PFSK-1 (cell line): ENCODE measurements at regions not wholly inside any gene's neighbourhood (a gene's known extent, or its start where the extent isn't known, plus 50 kb on each side); places are given as distances from the start of the nearest gene placed in this dataset.

Experiments
- FOXP2 ChIP-seq: optimal IDR thresholded peaks from 2 replicates; pipeline ENCODE3; 2011; ENCODE audit warnings: borderline replicate concordance, control low read depth, inconsistent platforms; ENCODE audit not compliant: insufficient read depth; ENCODE audit errors: extremely low read length, extremely low read depth
- POLR2AphosphoS5 ChIP-seq: IDR thresholded peaks from 2 replicates; pipeline ENCODE4 v1.6.1; 2012; ENCODE audit warnings: low read depth, mild to moderate bottlenecking, control low read depth, low read length, moderate library complexity
- REST ChIP-seq, 2 experiments: IDR thresholded peaks; 2 replicates each; pipeline versions ENCODE4 v1.6.1 to v1.8.0; 2011 to 2012; ENCODE audit warnings: low read depth in 2 of 2, low read length in 2 of 2, control low read depth in 1 of 2, inconsistent platforms in 1 of 2, mild to moderate bottlenecking in 1 of 2, moderate library complexity in 1 of 2; ENCODE audit not compliant: insufficient read depth in 1 of 2
- SIN3A ChIP-seq: IDR thresholded peaks from 2 replicates; pipeline ENCODE4 v1.6.1; 2012; ENCODE audit warnings: mild to moderate bottlenecking, low read length, moderate library complexity, borderline replicate concordance; ENCODE audit not compliant: insufficient read depth
- TAF1 ChIP-seq: IDR thresholded peaks from 2 replicates; pipeline ENCODE4 v1.6.1; 2012; ENCODE audit warnings: low read length, control low read depth, borderline replicate concordance; ENCODE audit not compliant: insufficient read depth

DNA sequence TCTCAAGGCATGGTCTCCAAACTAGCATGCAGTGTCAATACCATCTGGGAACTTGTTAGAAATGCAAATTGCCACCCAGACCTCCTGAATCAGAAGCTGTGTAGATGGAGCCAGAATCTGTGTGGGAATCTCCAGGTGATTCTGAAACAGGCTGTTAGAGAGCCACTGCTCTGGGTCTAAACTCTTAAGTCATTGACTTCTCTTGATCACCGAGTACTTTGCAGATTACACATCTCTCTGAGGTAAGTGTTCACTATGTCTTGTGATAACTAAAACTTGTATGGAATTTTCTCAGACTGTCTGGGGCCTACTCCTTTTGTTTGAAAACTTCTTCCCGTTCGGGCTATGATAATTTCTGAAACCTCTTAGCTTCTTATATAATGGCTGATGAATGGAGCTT is 315.6 kb downstream of the EDEM1 start:
- TF ChIP-seq FOXP2 (no peak), SIN3A (no peak), POLR2AphosphoS5 (no peak), REST (IDR thresholded peaks at IDR 0.05; ENCODE audit: insufficient read depth in 1 of 2, low read depth in 2 of 2, low read length in 2 of 2) (no peak), TAF1 (no peak)

DNA sequence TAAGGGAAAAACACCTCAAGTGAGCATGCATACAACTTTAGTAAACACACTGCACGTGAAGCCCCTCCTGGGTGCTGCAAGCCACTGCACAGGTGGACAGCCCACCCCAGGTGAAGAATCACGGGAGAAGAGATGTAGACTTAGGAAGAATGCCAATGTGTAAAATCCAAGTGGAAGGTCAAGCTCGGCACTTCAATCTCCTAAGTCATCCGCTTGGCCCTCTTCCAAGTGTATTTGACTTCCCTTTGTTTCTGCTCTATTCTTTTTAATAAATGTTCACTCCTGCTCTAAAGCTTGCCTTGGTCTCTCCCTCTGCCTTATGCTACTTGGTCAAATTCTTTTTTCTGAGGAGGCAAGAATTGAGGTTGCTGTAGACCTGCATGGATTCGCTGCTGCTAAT is 316.6 kb downstream of the EDEM1 start:
- TF ChIP-seq SIN3A (no peak), TAF1 (no peak), POLR2AphosphoS5 (no peak), FOXP2 (no peak), REST (IDR thresholded peaks at IDR 0.05; ENCODE audit: insufficient read depth in 1 of 2, low read depth in 2 of 2, low read length in 2 of 2) (no peak)

DNA sequence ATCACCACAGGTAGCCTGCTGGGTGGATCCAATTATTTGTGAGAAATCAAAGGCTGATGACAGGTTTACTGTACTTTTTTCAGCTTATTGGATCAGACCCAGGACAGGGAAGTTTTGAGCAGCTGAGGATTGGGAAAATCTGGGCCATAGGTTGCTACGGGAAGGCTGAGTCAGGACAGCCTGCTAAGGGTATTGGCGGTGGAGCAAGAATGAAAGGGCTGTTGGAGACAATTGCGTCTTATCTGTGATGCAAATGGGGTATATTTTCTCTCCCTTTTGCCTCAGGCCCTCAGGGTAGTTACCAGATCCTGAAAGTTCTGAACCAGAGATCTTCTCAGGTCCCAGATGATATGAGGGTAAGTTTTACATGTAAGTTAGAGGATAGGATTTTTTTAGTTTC is 317.7 kb downstream of the EDEM1 start:
- TF ChIP-seq SIN3A (no peak), FOXP2 (no peak), POLR2AphosphoS5 (no peak), REST (IDR thresholded peaks at IDR 0.05; ENCODE audit: insufficient read depth in 1 of 2, low read depth in 2 of 2, low read length in 2 of 2) (no peak), TAF1 (no peak)

DNA sequence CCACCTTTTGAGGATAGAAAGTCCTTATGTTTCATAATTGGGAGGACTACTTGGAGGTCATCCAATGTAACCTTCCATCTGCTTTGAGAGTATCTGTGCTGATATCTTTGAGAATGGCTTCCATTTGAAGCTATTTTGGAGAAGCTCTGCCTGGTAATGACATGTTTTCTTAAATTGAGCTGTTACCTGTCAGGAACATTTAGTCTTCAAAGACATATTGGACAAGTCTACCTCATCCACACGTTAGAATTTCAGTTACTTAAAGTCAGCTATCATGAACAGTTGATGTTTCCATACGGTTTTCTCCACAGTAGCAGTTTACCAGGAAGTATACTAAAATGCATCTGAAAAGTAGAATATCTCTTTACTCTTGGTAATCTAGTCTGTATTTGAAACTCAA is 318.5 kb downstream of the EDEM1 start:
- TF ChIP-seq SIN3A, result no peak
- TF ChIP-seq TAF1, result no peak
- TF ChIP-seq REST (IDR thresholded peaks at IDR 0.05; ENCODE audit: insufficient read depth in 1 of 2, low read depth in 2 of 2, low read length in 2 of 2), result no peak
- TF ChIP-seq POLR2AphosphoS5, result no peak
- no peak for TF ChIP-seq FOXP2

DNA sequence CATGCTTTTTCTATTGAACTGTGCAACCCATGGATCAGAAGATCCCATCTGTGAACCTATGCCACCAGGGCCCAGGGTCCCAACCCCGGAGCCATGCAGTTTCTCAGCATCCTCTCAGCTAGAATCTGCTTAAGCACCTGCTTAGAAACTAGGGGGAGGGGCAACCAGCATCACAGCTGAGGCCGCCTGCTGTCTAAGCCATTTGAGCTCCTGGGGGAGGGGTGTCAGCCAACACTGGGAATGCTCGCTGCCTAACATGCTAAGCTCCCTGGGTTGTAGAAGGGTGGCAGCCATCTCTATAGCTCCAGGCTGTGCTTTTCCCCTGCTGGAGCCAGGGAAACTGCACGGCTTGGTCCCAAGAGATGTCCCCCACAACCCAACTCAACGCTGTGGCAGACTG is 322.8 kb downstream of the EDEM1 start:
- no peak for TF ChIP-seq POLR2AphosphoS5
- no peak for TF ChIP-seq REST (IDR thresholded peaks at IDR 0.05; ENCODE audit: insufficient read depth in 1 of 2, low read depth in 2 of 2, low read length in 2 of 2)
- TF ChIP-seq SIN3A, result no peak
- TF ChIP-seq FOXP2, result no peak
- TF ChIP-seq TAF1, result no peak
